Liver (tissue), 8 donors: ENCODE measurements at regions not wholly inside any gene's neighbourhood (a gene's known extent, or its start where the extent isn't known, plus 50 kb on each side); places are given as distances from the start of the nearest gene placed in this dataset.

Source experiments
- DNase-seq: peaks from one replicate; pipeline ENCODE4 v3.0.0-alpha.2; 2017; ENCODE audit warnings: low spot score
- H3K27ac ChIP-seq, 2 donors: one replicate each; pipeline ENCODE4 v1.7.0; 2013; ENCODE audit warnings: inconsistent platforms in 2 of 2, low read length in 2 of 2, control low read depth in 1 of 2, low read depth in 1 of 2, mild to moderate bottlenecking in 1 of 2
- H3K27me3 ChIP-seq, 4 donors: one replicate each; pipeline versions ENCODE4 v1.6.1 to v1.7.0; 2013; ENCODE audit warnings: low read length in 3 of 4, inconsistent platforms in 1 of 4, mild to moderate bottlenecking in 1 of 4, moderate library complexity in 1 of 4; ENCODE audit not compliant: control insufficient read depth in 4 of 4, insufficient read depth in 4 of 4
- H3K36me3 ChIP-seq, 4 donors: one replicate each; pipeline versions ENCODE4 v1.6.1 to v1.7.0; 2013; ENCODE audit warnings: low read length in 3 of 4, mild to moderate bottlenecking in 3 of 4, low read depth in 1 of 4, moderate library complexity in 1 of 4; ENCODE audit not compliant: control insufficient read depth in 4 of 4, insufficient read depth in 3 of 4
- H3K4me1 ChIP-seq, 4 donors: one replicate each; pipeline versions ENCODE4 v1.6.1 to v1.7.0; 2013; ENCODE audit warnings: low read length in 3 of 4, mild to moderate bottlenecking in 3 of 4, moderate library complexity in 1 of 4; ENCODE audit not compliant: control insufficient read depth in 4 of 4, insufficient read depth in 4 of 4
- H3K4me3 ChIP-seq, 3 donors: one replicate each; pipeline versions ENCODE4 v1.6.1 to v1.7.0; 2013; ENCODE audit warnings: low read length in 3 of 3, control low read depth in 1 of 3, low read depth in 1 of 3, mild to moderate bottlenecking in 1 of 3
- H3K9ac ChIP-seq, 2 donors: one replicate each; pipeline ENCODE4 v1.7.0; 2013; ENCODE audit warnings: low read length in 2 of 2, mild to moderate bottlenecking in 2 of 2, moderate library complexity in 2 of 2, control low read depth in 1 of 2, low read depth in 1 of 2
- H3K9me3 ChIP-seq, 4 donors: one replicate each; pipeline versions ENCODE4 v1.6.1 to v1.7.0; 2013; ENCODE audit warnings: low read length in 3 of 4; ENCODE audit not compliant: control insufficient read depth in 4 of 4
- EGR1 ChIP-seq, 2 donors: IDR thresholded peaks; 2 replicates each; pipeline ENCODE4 v1.6.1; 2016 to 2018; ENCODE audit warnings: antibody characterized with exemption in 2 of 2, low read depth in 2 of 2
- FOXA1 ChIP-seq: IDR thresholded peaks from 2 replicates; pipeline ENCODE4 v1.6.1; 2016; ENCODE audit warnings: antibody characterized with exemption
- GABPA ChIP-seq, 2 donors: IDR thresholded peaks in 1 of 2; conservative IDR thresholded peaks in 1 of 2; 2 replicates each; pipeline ENCODE4 v1.6.1; 2016; ENCODE audit warnings: antibody characterized with exemption in 2 of 2, mild to moderate bottlenecking in 1 of 2, moderate library complexity in 1 of 2
- HNF4A ChIP-seq, 2 donors: conservative IDR thresholded peaks; 2 replicates each; pipeline ENCODE4 v1.6.1; 2016; ENCODE audit warnings: antibody characterized with exemption in 2 of 2, mild to moderate bottlenecking in 2 of 2
- HNF4G ChIP-seq: IDR thresholded peaks from 2 replicates; pipeline ENCODE4 v1.6.1; 2016; ENCODE audit warnings: antibody characterized with exemption
- JUND ChIP-seq, 2 donors: IDR thresholded peaks; 2 replicates each; pipeline ENCODE4 v1.6.1; 2016; ENCODE audit warnings: antibody characterized with exemption in 2 of 2
- NR2F2 ChIP-seq: IDR thresholded peaks from 2 replicates; pipeline ENCODE4 v1.6.1; 2016; ENCODE audit warnings: antibody characterized with exemption
- RAD21 ChIP-seq, 2 donors: IDR thresholded peaks; 2 replicates each; pipeline ENCODE4 v1.6.1; 2016; ENCODE audit warnings: antibody characterized with exemption in 2 of 2, mild to moderate bottlenecking in 2 of 2
- RXRA ChIP-seq, 2 donors: IDR thresholded peaks; 2 replicates each; pipeline ENCODE4 v1.6.1; 2017 to 2018; ENCODE audit warnings: antibody characterized with exemption in 2 of 2, mild to moderate bottlenecking in 1 of 2
- SP1 ChIP-seq: IDR thresholded peaks from 2 replicates; pipeline ENCODE4 v1.6.1; 2018; ENCODE audit warnings: antibody characterized with exemption, mild to moderate bottlenecking
- WGBS: extraction: QIAGEN DNeasy Blood & Tissue Kit; methylation state at CpG from one replicate; pipeline ENCODE4 v1.1.7; 2013; 5-methylcytosine and 5-hydroxymethylcytosine counted together
- TF ChIP-seq, protein P1 (sequence below): IDR thresholded peaks from 2 replicates; pipeline ENCODE4 v1.6.1; 2016; ENCODE audit warnings: antibody characterized with exemption
- TF ChIP-seq, protein P2 (sequence below): IDR thresholded peaks from 2 replicates; pipeline ENCODE4 v1.6.1; 2016; ENCODE audit warnings: antibody characterized with exemption, mild to moderate bottlenecking
- TF ChIP-seq, protein P3 (sequence below): IDR thresholded peaks from 2 replicates; pipeline ENCODE4 v1.6.1; 2016; ENCODE audit warnings: antibody characterized with exemption
- TF ChIP-seq, protein P4 (sequence below): fragments of 150-350 bp; IDR thresholded peaks from 2 replicates; pipeline ENCODE4 v1.5.1; 2017; ENCODE audit warnings: improper control_type of control experiment, low read depth, low read length; ENCODE audit not compliant: missing input control
- TF ChIP-seq, protein P5 (sequence below): IDR thresholded peaks from 2 replicates; pipeline ENCODE4 v1.6.1; 2016; ENCODE audit warnings: antibody characterized with exemption
- donor health status: healthy.
- donor health status: healthy.
- donor health status: healthy.
- donor health status: healthy.
- donor health status: healthy.

DNA sequence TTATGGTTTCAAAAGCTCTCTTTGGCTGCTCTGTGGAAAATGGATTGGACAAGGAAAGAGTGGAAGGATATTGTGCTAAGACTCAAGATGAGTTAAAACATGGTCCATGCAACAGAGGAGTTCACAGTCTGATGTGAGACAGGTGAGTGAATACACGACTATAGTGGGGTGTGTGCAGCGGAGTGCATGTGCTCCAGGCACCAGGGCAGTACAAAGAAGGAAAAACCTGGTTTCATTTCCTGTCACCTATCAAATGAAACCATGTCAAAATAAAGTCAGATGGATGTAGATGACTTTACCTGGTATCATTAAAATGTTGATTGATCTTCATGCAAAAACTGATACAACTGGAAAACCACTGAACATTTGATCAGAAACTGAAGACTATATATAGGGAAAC lies 241.0 kb upstream of the RASGEF1B start:
- Histone ChIP-seq H3K9ac (no peak overlapping the region), H3K9me3 (no peaks in the 10 kb centered on the region), H3K27me3 (no peaks in the 10 kb centered on the region), H3K36me3 (no peaks in the 10 kb centered on the region), H3K4me3 (no peak overlapping the region), H3K4me1 (no peaks in the 10 kb centered on the region), H3K27ac (no peak overlapping the region)
- 94% methylated on average over 2 of the region's 2 CpGs for WGBS
- DNase-seq: no peak
- TF ChIP-seq GABPA (IDR thresholded peaks at IDR 0.05 in 1 of 2, conservative IDR thresholded peaks at IDR 0.05 in 1 of 2) (no peak), HNF4A (conservative IDR thresholded peaks at IDR 0.05) (no peak), SP1 (no peak), HNF4G (no peak)
- TF ChIP-seq, protein P1, sequence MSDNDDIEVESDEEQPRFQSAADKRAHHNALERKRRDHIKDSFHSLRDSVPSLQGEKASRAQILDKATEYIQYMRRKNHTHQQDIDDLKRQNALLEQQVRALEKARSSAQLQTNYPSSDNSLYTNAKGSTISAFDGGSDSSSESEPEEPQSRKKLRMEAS: no peak
- TF ChIP-seq, protein P2, sequence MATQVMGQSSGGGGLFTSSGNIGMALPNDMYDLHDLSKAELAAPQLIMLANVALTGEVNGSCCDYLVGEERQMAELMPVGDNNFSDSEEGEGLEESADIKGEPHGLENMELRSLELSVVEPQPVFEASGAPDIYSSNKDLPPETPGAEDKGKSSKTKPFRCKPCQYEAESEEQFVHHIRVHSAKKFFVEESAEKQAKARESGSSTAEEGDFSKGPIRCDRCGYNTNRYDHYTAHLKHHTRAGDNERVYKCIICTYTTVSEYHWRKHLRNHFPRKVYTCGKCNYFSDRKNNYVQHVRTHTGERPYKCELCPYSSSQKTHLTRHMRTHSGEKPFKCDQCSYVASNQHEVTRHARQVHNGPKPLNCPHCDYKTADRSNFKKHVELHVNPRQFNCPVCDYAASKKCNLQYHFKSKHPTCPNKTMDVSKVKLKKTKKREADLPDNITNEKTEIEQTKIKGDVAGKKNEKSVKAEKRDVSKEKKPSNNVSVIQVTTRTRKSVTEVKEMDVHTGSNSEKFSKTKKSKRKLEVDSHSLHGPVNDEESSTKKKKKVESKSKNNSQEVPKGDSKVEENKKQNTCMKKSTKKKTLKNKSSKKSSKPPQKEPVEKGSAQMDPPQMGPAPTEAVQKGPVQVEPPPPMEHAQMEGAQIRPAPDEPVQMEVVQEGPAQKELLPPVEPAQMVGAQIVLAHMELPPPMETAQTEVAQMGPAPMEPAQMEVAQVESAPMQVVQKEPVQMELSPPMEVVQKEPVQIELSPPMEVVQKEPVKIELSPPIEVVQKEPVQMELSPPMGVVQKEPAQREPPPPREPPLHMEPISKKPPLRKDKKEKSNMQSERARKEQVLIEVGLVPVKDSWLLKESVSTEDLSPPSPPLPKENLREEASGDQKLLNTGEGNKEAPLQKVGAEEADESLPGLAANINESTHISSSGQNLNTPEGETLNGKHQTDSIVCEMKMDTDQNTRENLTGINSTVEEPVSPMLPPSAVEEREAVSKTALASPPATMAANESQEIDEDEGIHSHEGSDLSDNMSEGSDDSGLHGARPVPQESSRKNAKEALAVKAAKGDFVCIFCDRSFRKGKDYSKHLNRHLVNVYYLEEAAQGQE: no peak

DNA sequence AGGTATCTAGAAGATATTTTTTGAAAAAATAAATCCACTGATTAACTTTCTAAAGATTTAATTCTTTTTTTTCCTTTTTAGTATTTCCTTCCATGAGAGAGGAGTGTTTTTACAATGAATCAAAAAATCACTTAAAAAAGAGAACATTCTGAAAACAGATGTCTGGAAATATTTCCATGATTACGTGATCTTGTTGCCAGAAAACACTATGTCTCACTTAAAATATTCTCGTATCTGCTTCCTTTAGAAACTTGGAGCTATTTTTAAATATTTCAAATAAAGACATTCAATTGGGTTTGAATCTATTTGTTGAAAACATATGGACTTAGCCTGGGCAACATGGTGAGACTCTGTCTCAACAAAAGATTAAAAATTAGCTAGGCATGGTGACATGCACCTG lies 232.8 kb upstream of the RASGEF1B start:
- Histone ChIP-seq H3K9me3 (no peaks in the 10 kb centered on the region), H3K27me3 (no peaks in the 10 kb centered on the region), H3K27ac (no peak overlapping the region), H3K9ac (no peak overlapping the region), H3K4me1 (no peaks in the 10 kb centered on the region), H3K4me3 (no peak overlapping the region), H3K36me3 (no peaks in the 10 kb centered on the region)
- TF ChIP-seq FOXA1 (no peak), NR2F2 (no peak), SP1 (no peak), HNF4G (no peak), JUND (IDR thresholded peaks at IDR 0.05) (no peak), RAD21 (IDR thresholded peaks at IDR 0.05) (no peak), EGR1 (IDR thresholded peaks at IDR 0.05; ENCODE audit: low read depth in 2 of 2) (no peak), RXRA (IDR thresholded peaks at IDR 0.05) (no peak)
- TF ChIP-seq, protein P3, sequence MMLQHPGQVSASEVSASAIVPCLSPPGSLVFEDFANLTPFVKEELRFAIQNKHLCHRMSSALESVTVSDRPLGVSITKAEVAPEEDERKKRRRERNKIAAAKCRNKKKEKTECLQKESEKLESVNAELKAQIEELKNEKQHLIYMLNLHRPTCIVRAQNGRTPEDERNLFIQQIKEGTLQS: no peak
- TF ChIP-seq, protein P4, sequence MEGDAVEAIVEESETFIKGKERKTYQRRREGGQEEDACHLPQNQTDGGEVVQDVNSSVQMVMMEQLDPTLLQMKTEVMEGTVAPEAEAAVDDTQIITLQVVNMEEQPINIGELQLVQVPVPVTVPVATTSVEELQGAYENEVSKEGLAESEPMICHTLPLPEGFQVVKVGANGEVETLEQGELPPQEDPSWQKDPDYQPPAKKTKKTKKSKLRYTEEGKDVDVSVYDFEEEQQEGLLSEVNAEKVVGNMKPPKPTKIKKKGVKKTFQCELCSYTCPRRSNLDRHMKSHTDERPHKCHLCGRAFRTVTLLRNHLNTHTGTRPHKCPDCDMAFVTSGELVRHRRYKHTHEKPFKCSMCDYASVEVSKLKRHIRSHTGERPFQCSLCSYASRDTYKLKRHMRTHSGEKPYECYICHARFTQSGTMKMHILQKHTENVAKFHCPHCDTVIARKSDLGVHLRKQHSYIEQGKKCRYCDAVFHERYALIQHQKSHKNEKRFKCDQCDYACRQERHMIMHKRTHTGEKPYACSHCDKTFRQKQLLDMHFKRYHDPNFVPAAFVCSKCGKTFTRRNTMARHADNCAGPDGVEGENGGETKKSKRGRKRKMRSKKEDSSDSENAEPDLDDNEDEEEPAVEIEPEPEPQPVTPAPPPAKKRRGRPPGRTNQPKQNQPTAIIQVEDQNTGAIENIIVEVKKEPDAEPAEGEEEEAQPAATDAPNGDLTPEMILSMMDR: no peak
- TF ChIP-seq, protein P1: no peak
- TF ChIP-seq, protein P2: no peak
- TF ChIP-seq, protein P5, sequence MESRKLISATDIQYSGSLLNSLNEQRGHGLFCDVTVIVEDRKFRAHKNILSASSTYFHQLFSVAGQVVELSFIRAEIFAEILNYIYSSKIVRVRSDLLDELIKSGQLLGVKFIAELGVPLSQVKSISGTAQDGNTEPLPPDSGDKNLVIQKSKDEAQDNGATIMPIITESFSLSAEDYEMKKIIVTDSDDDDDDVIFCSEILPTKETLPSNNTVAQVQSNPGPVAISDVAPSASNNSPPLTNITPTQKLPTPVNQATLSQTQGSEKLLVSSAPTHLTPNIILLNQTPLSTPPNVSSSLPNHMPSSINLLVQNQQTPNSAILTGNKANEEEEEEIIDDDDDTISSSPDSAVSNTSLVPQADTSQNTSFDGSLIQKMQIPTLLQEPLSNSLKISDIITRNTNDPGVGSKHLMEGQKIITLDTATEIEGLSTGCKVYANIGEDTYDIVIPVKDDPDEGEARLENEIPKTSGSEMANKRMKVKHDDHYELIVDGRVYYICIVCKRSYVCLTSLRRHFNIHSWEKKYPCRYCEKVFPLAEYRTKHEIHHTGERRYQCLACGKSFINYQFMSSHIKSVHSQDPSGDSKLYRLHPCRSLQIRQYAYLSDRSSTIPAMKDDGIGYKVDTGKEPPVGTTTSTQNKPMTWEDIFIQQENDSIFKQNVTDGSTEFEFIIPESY: no peak
- DNase-seq: no peak
- WGBS: 87% methylated on average over 2 of the region's 2 CpGs
